ENCODE measurements at regions not wholly inside any gene's neighbourhood (a gene's known extent, or its start where the extent isn't known, plus 50 kb on each side); places are given as distances from the start of the nearest gene placed in this dataset.

- no peak for TF ChIP-seq POLR2A (IDR thresholded peaks at IDR 0.05)
- no peak for TF ChIP-seq CTCF (IDR thresholded peaks at IDR 0.05)
- TF ChIP-seq EP300 (IDR thresholded peaks at IDR 0.05): no peak
These were observed 120.6 kb downstream of the CHST1 start for GRCh38 chr11:45544826-45545225.
